Fibroblast of skin of left quadriceps (primary cell): ENCODE measurements at regions not wholly inside any gene's neighbourhood (a gene's known extent, or its start where the extent isn't known, plus 50 kb on each side); places are given as distances from the start of the nearest gene placed in this dataset.
"Not testable (repeated sequence)": the region's sequence is repeated elsewhere in the genome, so short reads cannot be mapped to it uniquely, and the experiment has no call there.

ENCODE experiments used
- DNase-seq, 2 experiments: peaks; one replicate each; pipeline ENCODE4 v3.0.0-alpha.2; 2013; ENCODE audit warnings: low read depth in 2 of 2

- DNase-seq, result not testable (repeated sequence)
These were observed 162.8 kb upstream of the GJE1 start for GRCh38 chr6:141969768-141970415.

- peak in 1 of 2 experiments; percentile 2 for DNase-seq
These were observed 163.5 kb upstream of the GJE1 start for GRCh38 chr6:141969201-141969600.

- no peak for DNase-seq
These were observed 164.1 kb upstream of the GJE1 start for GRCh38 chr6:141968632-141969031.

- no peak for DNase-seq
These were observed 167.6 kb upstream of the GJE1 start for GRCh38 chr6:141965016-141965545.

DNA sequence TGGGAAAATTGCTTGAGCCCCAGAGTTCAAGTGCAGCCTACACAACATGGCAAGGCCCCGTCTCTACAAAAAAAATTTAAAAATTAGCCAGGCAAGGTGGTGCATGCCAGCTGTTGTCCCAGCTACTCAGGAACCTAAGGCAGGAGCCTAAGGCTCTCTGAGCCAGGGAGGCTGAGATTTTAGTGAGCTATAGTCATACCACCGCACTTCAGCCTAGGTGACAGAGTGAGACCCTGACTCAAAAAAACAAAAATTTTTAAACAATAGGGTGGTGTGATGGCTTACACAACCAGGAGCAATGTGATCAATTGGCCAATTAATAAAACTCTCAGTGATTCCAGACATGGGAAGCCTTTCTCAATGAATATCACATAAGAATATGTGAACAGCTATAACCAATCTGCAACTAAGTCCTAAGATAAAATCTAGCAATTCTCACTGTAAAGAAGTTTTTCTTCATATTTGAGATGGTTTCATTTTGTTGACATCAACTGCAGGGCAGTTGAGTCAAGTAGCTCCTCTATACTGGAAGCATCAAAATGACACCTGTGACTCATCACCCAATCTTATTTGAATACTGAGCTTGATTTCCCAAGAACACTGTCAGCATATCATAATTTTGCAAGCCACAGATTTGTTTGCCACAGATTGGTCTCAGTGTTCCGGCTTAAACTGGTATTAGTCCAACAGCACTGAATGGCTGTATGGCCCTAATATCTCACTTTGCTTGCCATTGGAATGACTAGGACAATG is 169.0 kb upstream of the GJE1 start:
- peak; percentile 9 to 10 for DNase-seq

GRCh38 chr6:141957271-141957670 is 175.5 kb upstream of the GJE1 start:
- no peak for DNase-seq

- no peak for DNase-seq
These were observed 175.9 kb upstream of the GJE1 start for GRCh38 chr6:141956868-141957267.

DNA sequence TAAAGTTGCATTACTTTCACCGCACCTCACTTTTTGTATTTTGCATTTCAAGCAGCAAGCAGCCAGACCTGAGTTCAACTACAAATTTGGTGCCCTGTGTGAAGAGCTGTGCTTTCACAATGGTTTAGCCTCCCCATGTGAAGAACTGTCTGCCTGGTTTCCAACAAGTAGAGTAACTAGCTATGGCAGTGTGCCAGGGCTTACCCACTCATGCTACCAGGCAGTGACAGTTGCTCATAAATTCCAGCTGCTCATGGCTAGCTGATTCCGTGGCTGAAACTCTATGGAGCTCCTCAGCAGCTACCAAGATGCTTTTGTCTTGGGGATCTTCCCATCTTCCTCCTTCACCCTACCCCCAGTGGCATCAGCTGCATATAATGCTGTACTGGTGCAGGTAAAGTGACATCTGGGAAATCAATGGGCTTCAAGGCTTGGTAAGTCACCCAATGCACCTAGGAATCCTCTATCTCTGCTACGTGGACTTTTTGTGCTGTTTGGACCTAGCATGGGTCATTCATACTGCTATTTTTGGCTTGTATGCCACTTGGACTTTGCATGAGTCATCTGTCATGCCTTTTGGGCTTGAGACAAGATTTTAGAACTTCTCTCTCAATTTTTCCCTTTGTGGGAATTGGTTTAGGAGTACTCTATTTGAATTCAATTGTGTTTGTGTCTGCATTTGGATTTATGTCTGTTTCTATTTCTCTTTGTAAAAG is 176.5 kb upstream of the GJE1 start:
- no peak for DNase-seq

DNA sequence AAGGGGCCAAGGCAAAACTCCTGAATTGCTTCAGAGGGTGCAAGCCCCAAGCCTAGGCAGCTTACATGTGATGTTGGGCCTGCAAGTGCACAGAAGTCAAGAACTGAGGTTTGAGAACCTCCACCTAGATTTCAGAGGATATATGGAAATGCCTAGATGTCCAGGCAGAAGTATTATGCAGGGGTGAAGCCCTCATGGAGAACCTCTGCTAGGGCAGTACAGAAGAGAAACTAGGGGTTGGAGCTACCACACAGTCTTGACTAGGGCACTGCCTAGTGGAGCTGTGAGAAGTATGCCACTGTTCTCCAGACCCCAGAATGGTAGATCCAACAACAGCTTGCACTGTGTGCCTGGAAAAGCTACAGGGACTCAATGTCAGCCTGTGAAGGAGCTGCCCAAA is 179.7 kb upstream of the GJE1 start:
- DNase-seq, result no peak

- DNase-seq, result no peak
These were observed 186.2 kb upstream of the GJE1 start for GRCh38 chr6:141946502-141946901.

- no peak for DNase-seq
These were observed 194.1 kb upstream of the GJE1 start for GRCh38 chr6:141938664-141939063.

DNA sequence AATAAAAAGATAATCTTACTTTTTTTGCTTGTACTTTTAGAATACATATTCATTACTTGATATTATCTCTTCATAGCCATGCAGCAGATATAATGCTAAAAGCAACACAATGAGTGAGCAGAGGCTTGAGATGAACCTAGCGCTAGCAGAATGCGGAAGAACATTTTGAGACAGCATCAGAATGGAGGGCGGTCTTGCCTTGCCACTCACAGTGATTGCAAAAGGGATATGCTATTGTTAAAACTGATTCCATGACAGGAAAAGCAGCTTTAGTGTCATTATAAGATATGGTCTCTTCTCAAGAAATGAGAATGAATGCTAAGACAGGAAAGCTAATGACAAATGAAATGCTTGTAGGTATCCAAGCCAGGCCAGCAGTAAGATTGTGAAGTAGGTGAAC is 200.0 kb upstream of the GJE1 start:
- DNase-seq, result no peak

GRCh38 chr6:141926200-141926900 is 206.4 kb upstream of the GJE1 start:
- DNase-seq, result not testable (repeated sequence)

DNA sequence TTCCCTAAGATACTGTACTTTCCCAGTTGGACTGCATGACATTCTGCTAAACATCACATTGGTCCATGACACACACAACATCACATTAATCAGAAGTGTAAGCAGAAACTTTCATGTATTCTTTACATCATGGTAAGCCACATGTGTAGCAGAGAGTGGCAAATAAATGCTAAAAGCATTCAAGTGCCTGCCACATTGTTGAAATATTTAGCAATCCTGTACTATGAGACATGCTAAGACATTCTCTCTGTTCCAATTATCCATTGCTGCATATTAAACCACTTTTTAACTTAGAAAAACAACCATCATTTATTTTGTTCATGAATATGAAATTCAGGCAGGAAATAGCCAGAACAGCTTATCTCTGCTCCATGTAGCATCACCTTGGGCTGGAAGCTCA is 207.7 kb upstream of the GJE1 start:
- no peak for DNase-seq

DNA sequence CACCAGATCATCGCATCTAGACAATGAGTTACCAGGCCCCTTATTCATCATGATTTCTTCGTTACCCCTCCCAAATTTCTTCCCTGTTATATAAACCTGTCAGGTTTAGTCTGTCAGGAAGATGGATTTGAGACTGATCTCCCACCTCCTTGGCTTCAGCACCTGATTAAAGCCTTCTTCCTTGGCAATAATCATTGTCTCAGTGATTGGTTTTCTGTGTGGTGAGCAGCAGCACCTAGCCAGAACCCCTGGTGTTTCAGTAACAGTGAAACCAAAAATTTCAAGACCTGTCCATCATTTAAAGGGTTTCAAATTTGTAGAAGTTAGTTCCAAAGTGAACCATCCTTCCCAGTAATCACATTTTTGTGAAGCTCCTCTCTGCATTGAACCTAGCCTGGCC is 209.8 kb upstream of the GJE1 start:
- no peak for DNase-seq

- not testable (repeated sequence) for DNase-seq
These were observed 215.8 kb upstream of the GJE1 start for GRCh38 chr6:141916682-141917505.

GRCh38 chr6:141914646-141915045 is 218.1 kb upstream of the GJE1 start:
- DNase-seq, result no peak

DNA sequence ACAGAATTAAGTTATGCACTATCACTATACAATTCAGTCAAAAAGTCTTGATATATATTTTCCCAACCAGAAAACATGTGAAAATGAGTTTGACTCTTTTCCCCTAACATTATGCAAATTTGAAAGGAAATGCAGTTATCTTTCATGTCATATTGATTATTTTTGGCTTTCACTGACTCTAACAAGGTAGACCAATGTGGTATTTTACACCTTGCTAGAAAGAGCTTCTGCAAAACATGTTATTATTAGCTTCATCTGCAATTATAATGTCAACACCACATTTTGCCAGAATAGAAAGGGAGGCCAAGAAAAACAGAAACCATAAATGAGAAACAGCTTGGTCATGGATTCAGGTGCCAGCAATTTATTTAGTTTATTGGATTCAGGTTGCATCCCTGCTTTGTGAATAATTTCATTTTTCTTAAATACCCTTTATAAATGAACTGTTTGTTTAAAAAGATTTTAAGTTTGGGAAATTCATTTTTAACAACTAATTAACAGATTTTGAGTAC is 226.1 kb upstream of the GJE1 start:
- no peak for DNase-seq

GRCh38 chr6:141890661-141891060 is 242.1 kb upstream of the GJE1 start:
- no peak for DNase-seq

DNA sequence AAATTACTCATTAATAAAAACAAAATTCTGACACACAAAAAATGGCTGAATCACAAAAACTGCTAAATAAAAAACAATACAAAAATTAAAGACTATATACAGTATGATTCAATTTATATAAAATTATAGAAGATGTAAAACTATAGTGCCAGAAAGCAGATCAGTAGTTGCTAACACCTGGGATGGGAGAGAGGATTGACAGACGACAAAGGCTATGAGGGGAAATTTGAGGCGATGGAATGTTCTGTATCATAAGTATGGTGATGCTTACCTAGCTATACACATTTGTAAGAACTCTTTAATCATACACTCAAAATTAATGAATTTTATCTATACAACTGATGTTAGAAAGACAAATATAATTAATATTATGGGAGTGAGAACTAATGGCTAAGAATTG is 247.9 kb upstream of the GJE1 start:
- no peak for DNase-seq

DNA sequence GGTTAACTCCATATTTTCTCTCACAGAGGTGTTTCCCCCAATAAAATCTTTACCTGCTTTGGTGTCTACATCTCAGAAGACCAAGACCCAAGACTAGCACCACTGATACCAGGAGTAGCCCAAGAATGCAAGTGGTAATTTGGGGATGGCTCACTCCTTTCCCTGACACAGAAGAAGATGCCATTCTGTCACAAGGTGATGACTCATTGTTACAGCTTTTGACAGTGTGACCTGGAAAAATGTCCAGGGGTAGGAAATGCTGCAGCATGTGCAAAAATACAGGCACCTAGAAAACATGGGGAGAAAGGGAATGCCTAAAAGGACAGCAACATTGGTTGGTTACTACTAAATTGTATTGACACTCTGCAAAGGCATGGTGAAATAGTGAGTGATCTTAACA is 254.0 kb upstream of the GJE1 start:
- DNase-seq, result no peak
